ENCODE measurements at regions not wholly inside any gene's neighbourhood (a gene's known extent, or its start where the extent isn't known, plus 50 kb on each side); places are given as distances from the start of the nearest gene placed in this dataset.
"Not testable (repeated sequence)": the region's sequence is repeated elsewhere in the genome, so short reads cannot be mapped to it uniquely, and the experiment has no call there.

- Histone ChIP-seq H3K27ac (ENCODE audit: low read depth, low read length) (no peak overlapping the region), H3K4me3 (ENCODE audit: low read length) (no peak overlapping the region), H3K9ac (ENCODE audit: extremely low read depth, low read length, poor library complexity, severe bottlenecking) (no peak overlapping the region), H3K27me3 (ENCODE audit: control insufficient read depth, insufficient read depth, low read length, poor library complexity, severe bottlenecking) (no peaks in the 10 kb centered on the region), H3K4me1 (ENCODE audit: control insufficient read depth, insufficient read depth, low read length) (no peaks in the 10 kb centered on the region), H3K9me3 (ENCODE audit: control insufficient read depth, low read length) (no peaks in the 10 kb centered on the region), H3K36me3 (ENCODE audit: control insufficient read depth, insufficient read depth, low read length) (no peaks in the 10 kb centered on the region)
- no peak for TF ChIP-seq CTCF (conservative IDR thresholded peaks at IDR 0.05)
- no peak overlapping the region for H3K27ac Mint-ChIP-seq
- peaks cover 5% of the 10 kb centered on the region for H3K4me1 Mint-ChIP-seq
- WGBS, 2 experiments (ENCODE audit: insufficient coverage in 1 of 2, insufficient read length in 1 of 2) = 74 to 88% methylated on average over 3 to 4 of the region's 4 CpGs
- no peak overlapping the region for H3K4me3 Mint-ChIP-seq
- no peak for DNase-seq
- no peaks in the 10 kb centered on the region for H3K9me3 Mint-ChIP-seq
- H3K36me3 Mint-ChIP-seq (ENCODE audit: low read depth) = no peaks in the 10 kb centered on the region
- H3K27me3 Mint-ChIP-seq (ENCODE audit: insufficient read depth) = no peaks in the 10 kb centered on the region
Observed at GRCh38 chr16:80250381-80250780, 290.4 kb upstream of the DYNLRB2 start.

- H3K4me1 Mint-ChIP-seq; H3K9ac ChIP-seq (ENCODE audit: extremely low read depth, low read length, poor library complexity, severe bottlenecking); H3K4me3 ChIP-seq (ENCODE audit: low read length); H3K4me3 Mint-ChIP-seq; H3K36me3 Mint-ChIP-seq (ENCODE audit: low read depth); H3K4me1 ChIP-seq (ENCODE audit: control insufficient read depth, insufficient read depth, low read length); H3K9me3 ChIP-seq (ENCODE audit: control insufficient read depth, low read length); H3K27me3 Mint-ChIP-seq (ENCODE audit: insufficient read depth); H3K27ac ChIP-seq (ENCODE audit: low read depth, low read length); H3K27me3 ChIP-seq (ENCODE audit: control insufficient read depth, insufficient read depth, low read length, poor library complexity, severe bottlenecking); DNase-seq; H3K27ac Mint-ChIP-seq; H3K36me3 ChIP-seq (ENCODE audit: control insufficient read depth, insufficient read depth, low read length): not testable (repeated sequence)
- WGBS, 2 experiments (ENCODE audit: insufficient coverage in 1 of 2, insufficient read length in 1 of 2) = no CpG with 5 or more reads among the region's 30 CpGs
- peaks cover 36% of the 10 kb centered on the region for H3K9me3 Mint-ChIP-seq
Observed at GRCh38 chr16:80243303-80243702, 297.5 kb upstream of the DYNLRB2 start.

- H3K27me3 Mint-ChIP-seq (ENCODE audit: insufficient read depth); H3K9ac ChIP-seq (ENCODE audit: extremely low read depth, low read length, poor library complexity, severe bottlenecking); H3K4me1 Mint-ChIP-seq; H3K36me3 Mint-ChIP-seq (ENCODE audit: low read depth); H3K9me3 ChIP-seq (ENCODE audit: control insufficient read depth, low read length); DNase-seq; H3K27ac Mint-ChIP-seq; H3K4me3 Mint-ChIP-seq; H3K36me3 ChIP-seq (ENCODE audit: control insufficient read depth, insufficient read depth, low read length); H3K27me3 ChIP-seq (ENCODE audit: control insufficient read depth, insufficient read depth, low read length, poor library complexity, severe bottlenecking); H3K4me3 ChIP-seq (ENCODE audit: low read length); H3K27ac ChIP-seq (ENCODE audit: low read depth, low read length); H3K4me1 ChIP-seq (ENCODE audit: control insufficient read depth, insufficient read depth, low read length): not testable (repeated sequence)
- WGBS, 2 experiments (ENCODE audit: insufficient coverage in 1 of 2, insufficient read length in 1 of 2) = 100% methylated on average over 2 of the region's 4 CpGs; no CpG with 5 or more reads in 1 of the 2 experiments
- peaks cover 38% of the 10 kb centered on the region for H3K9me3 Mint-ChIP-seq
Observed at GRCh38 chr16:80242279-80242678, 298.5 kb upstream of the DYNLRB2 start.

GRCh38 chr16:80233097-80233835 is 307.5 kb upstream of the DYNLRB2 start:
- no peak overlapping the region for H3K27ac Mint-ChIP-seq
- Histone ChIP-seq H3K27me3 (ENCODE audit: control insufficient read depth, insufficient read depth, low read length, poor library complexity, severe bottlenecking) (no peaks in the 10 kb centered on the region), H3K36me3 (ENCODE audit: control insufficient read depth, insufficient read depth, low read length) (no peaks in the 10 kb centered on the region), H3K9me3 (ENCODE audit: control insufficient read depth, low read length) (no peaks in the 10 kb centered on the region), H3K9ac (ENCODE audit: extremely low read depth, low read length, poor library complexity, severe bottlenecking) (no peak overlapping the region), H3K27ac (ENCODE audit: low read depth, low read length) (no peak overlapping the region), H3K4me1 (ENCODE audit: control insufficient read depth, insufficient read depth, low read length) (no peaks in the 10 kb centered on the region), H3K4me3 (ENCODE audit: low read length) (no peak overlapping the region)
- TF ChIP-seq CTCF (conservative IDR thresholded peaks at IDR 0.05) = no peak
- H3K27me3 Mint-ChIP-seq (ENCODE audit: insufficient read depth) = peaks cover 9% of the 10 kb centered on the region
- H3K36me3 Mint-ChIP-seq (ENCODE audit: low read depth) = no peaks in the 10 kb centered on the region
- WGBS, 2 experiments (ENCODE audit: insufficient coverage in 1 of 2, insufficient read length in 1 of 2) = 56 to 84% methylated on average over 3 to 6 of the region's 8 CpGs
- no peak for DNase-seq
- H3K9me3 Mint-ChIP-seq = peaks cover 4% of the 10 kb centered on the region
- no peak overlapping the region for H3K4me3 Mint-ChIP-seq
- peaks cover 9% of the 10 kb centered on the region for H3K4me1 Mint-ChIP-seq
